Adrenal gland (tissue), 5 donors: ENCODE measurements at regions not wholly inside any gene's neighbourhood (a gene's known extent, or its start where the extent isn't known, plus 50 kb on each side); places are given as distances from the start of the nearest gene placed in this dataset.

Experiments
- CTCF ChIP-seq, 6 experiments: fragments of 450-650 bp in 4 of 6; fragments of 200-600 bp in 2 of 6; sonication (generic) in 1 of 6; IDR thresholded peaks; 1 replicate in 5 of 6; 2 replicates in 1 of 6; pipeline versions ENCODE4 v1.5.1 to v1.8.0; 2016 to 2021; ENCODE audit warnings: antibody characterized with exemption in 6 of 6, mild to moderate bottlenecking in 2 of 6, moderate library complexity in 1 of 6
- POLR2A ChIP-seq, 2 donors: fragments of 450-650 bp; IDR thresholded peaks; one replicate each; pipeline ENCODE4 v1.6.1; 2017; ENCODE audit warnings: antibody characterized with exemption in 2 of 2, mild to moderate bottlenecking in 2 of 2, moderate library complexity in 1 of 2
- donor health status: DM: no; HTN: no; CAD: no.

GRCh38 chr18:39602131-39602530 lies 2036.5 kb upstream of the CELF4 start:
- TF ChIP-seq CTCF (IDR thresholded peaks at IDR 0.05) (no peak), POLR2A (IDR thresholded peaks at IDR 0.05) (no peak)
